ENCODE measurements at regions not wholly inside any gene's neighbourhood (a gene's known extent, or its start where the extent isn't known, plus 50 kb on each side); places are given as distances from the start of the nearest gene placed in this dataset.

- Histone ChIP-seq H3K27ac (no peak overlapping the region), H3K9me3 (ENCODE audit: low read depth) (no peaks in the 10 kb centered on the region), H3K4me3 (no peak overlapping the region), H3K4me1 (ENCODE audit: low read depth) (no peaks in the 10 kb centered on the region), H3K27me3 (no peaks in the 10 kb centered on the region), H3K36me3 (no peaks in the 10 kb centered on the region)
- TF ChIP-seq CTCF (IDR thresholded peaks at IDR 0.05; ENCODE audit: low read depth, low read length), result no peak
- no peak for DNase-seq (ENCODE audit: low read depth in 1 of 2, low spot score in 1 of 2)
Measured at GRCh38 chr7:54831046-54831643, 72.1 kb upstream of the SEC61G start.

GRCh38 chr7:54831644-54832095 lies 72.7 kb upstream of the SEC61G start:
- TF ChIP-seq CTCF (IDR thresholded peaks at IDR 0.05; ENCODE audit: low read depth, low read length), result no peak
- Histone ChIP-seq H3K4me3 (no peak overlapping the region), H3K27me3 (no peaks in the 10 kb centered on the region), H3K36me3 (no peaks in the 10 kb centered on the region), H3K4me1 (ENCODE audit: low read depth) (no peaks in the 10 kb centered on the region), H3K9me3 (ENCODE audit: low read depth) (no peaks in the 10 kb centered on the region), H3K27ac (no peak overlapping the region)
- DNase-seq (ENCODE audit: low read depth in 1 of 2, low spot score in 1 of 2), result no peak

- Histone ChIP-seq H3K4me1 (ENCODE audit: low read depth) (no peaks in the 10 kb centered on the region), H3K36me3 (no peaks in the 10 kb centered on the region), H3K9me3 (ENCODE audit: low read depth) (no peaks in the 10 kb centered on the region), H3K27ac (no peak overlapping the region), H3K27me3 (no peaks in the 10 kb centered on the region), H3K4me3 (no peak overlapping the region)
- no peak for DNase-seq (ENCODE audit: low read depth in 1 of 2, low spot score in 1 of 2)
- TF ChIP-seq CTCF (IDR thresholded peaks at IDR 0.05; ENCODE audit: low read depth, low read length), result no peak
Measured at GRCh38 chr7:54833001-54833467, 74.0 kb upstream of the SEC61G start.

GRCh38 chr7:54837168-54837567 lies 78.2 kb upstream of the SEC61G start:
- no peak for TF ChIP-seq CTCF (IDR thresholded peaks at IDR 0.05; ENCODE audit: low read depth, low read length)
- DNase-seq (ENCODE audit: low read depth in 1 of 2, low spot score in 1 of 2), result no peak
- no peak overlapping the region for H3K4me3 ChIP-seq
- no peaks in the 10 kb centered on the region for H3K9me3 ChIP-seq (ENCODE audit: low read depth)
- no peaks in the 10 kb centered on the region for H3K27me3 ChIP-seq
- H3K36me3 ChIP-seq, result no peaks in the 10 kb centered on the region
- no peaks in the 10 kb centered on the region for H3K4me1 ChIP-seq (ENCODE audit: low read depth)
- H3K27ac ChIP-seq, result no peak overlapping the region

- Histone ChIP-seq H3K9me3 (ENCODE audit: low read depth) (no peaks in the 10 kb centered on the region), H3K4me1 (ENCODE audit: low read depth) (no peaks in the 10 kb centered on the region), H3K27ac (no peak overlapping the region), H3K36me3 (no peaks in the 10 kb centered on the region), H3K4me3 (no peak overlapping the region), H3K27me3 (no peaks in the 10 kb centered on the region)
- DNase-seq (ENCODE audit: low read depth in 1 of 2, low spot score in 1 of 2), result no peak
- TF ChIP-seq CTCF (IDR thresholded peaks at IDR 0.05; ENCODE audit: low read depth, low read length), result no peak
Measured at GRCh38 chr7:54837761-54838160, 78.8 kb upstream of the SEC61G start.

All from cardiac muscle cell (in vitro differentiated cells and primary cell).